ENCODE measurements at regions not wholly inside any gene's neighbourhood (a gene's known extent, or its start where the extent isn't known, plus 50 kb on each side); places are given as distances from the start of the nearest gene placed in this dataset.

- Histone ChIP-seq H3K79me2 (no peaks in the 10 kb centered on the region), H3K9me2 (replicated peaks; ENCODE audit: insufficient read depth) (no peaks in the 10 kb centered on the region), H3K27me3 (no peaks in the 10 kb centered on the region), H3K4me1 (ENCODE audit: insufficient read depth) (no peaks in the 10 kb centered on the region), H3K9me3 (ENCODE audit: low read depth) (no peaks in the 10 kb centered on the region), H2AFZ (no peak overlapping the region), H3K4me3 (no peak overlapping the region), H4K20me1 (ENCODE audit: insufficient read depth, poor library complexity, severe bottlenecking) (no peaks in the 10 kb centered on the region), H3K4me2 (no peak overlapping the region), H3K36me3 (replicated peaks; ENCODE audit: insufficient read depth, low read depth) (no peaks in the 10 kb centered on the region), H3K27ac (no peak overlapping the region)
- DNase-seq (ENCODE audit: low spot score) = no peak
- TF ChIP-seq EZH2phosphoT487 (IDR thresholded peaks at IDR 0.05; ENCODE audit: low read depth, severe bottlenecking, unreplicated experiment) = no peak
- peak; percentile 28 for TF ChIP-seq CTCF (IDR thresholded peaks at IDR 0.05; ENCODE audit: poor library complexity)
- WGBS (ENCODE audit: low lambda C conversion rate, missing lambda C conversion rate) = 65% methylated on average over 6 of the region's 6 CpGs
Measured at GRCh38 chr12:111271674-111272418, 97.0 kb downstream of the PHETA1 start.

GRCh38 chr12:111270774-111271173 is 98.1 kb downstream of the PHETA1 start:
- Histone ChIP-seq H3K79me2 (no peaks in the 10 kb centered on the region), H3K4me1 (ENCODE audit: insufficient read depth) (no peaks in the 10 kb centered on the region), H2AFZ (no peak overlapping the region), H3K27me3 (no peaks in the 10 kb centered on the region), H3K4me2 (no peak overlapping the region), H4K20me1 (ENCODE audit: insufficient read depth, poor library complexity, severe bottlenecking) (no peaks in the 10 kb centered on the region), H3K9me2 (replicated peaks; ENCODE audit: insufficient read depth) (no peaks in the 10 kb centered on the region), H3K27ac (no peak overlapping the region), H3K36me3 (replicated peaks; ENCODE audit: insufficient read depth, low read depth) (no peaks in the 10 kb centered on the region), H3K9me3 (ENCODE audit: low read depth) (no peaks in the 10 kb centered on the region), H3K4me3 (no peak overlapping the region)
- DNase-seq (ENCODE audit: low spot score) = no peak
- TF ChIP-seq EZH2phosphoT487 (IDR thresholded peaks at IDR 0.05; ENCODE audit: low read depth, severe bottlenecking, unreplicated experiment) = no peak
- TF ChIP-seq EZH2 (IDR thresholded peaks at IDR 0.05; ENCODE audit: borderline replicate concordance) = no peak
- TF ChIP-seq CTCF (IDR thresholded peaks at IDR 0.05; ENCODE audit: poor library complexity) = no peak
- WGBS (ENCODE audit: low lambda C conversion rate, missing lambda C conversion rate) = 45% methylated on average over 7 of the region's 7 CpGs

- WGBS (ENCODE audit: low lambda C conversion rate, missing lambda C conversion rate) = 71% methylated on average over 11 of the region's 11 CpGs
Measured at GRCh38 chr12:111270239-111270638, 98.7 kb downstream of the PHETA1 start.

More at GRCh38 chr12:111270239-111270638, 98.7 kb downstream of the PHETA1 start:
- no peaks in the 10 kb centered on the region for H3K36me3 ChIP-seq (replicated peaks; ENCODE audit: insufficient read depth, low read depth)
- H3K4me3 ChIP-seq = no peak overlapping the region
- no peak overlapping the region for H2AFZ ChIP-seq
- no peaks in the 10 kb centered on the region for H3K79me2 ChIP-seq
- no peaks in the 10 kb centered on the region for H3K9me2 ChIP-seq (replicated peaks; ENCODE audit: insufficient read depth)
- no peaks in the 10 kb centered on the region for H3K27me3 ChIP-seq
- no peaks in the 10 kb centered on the region for H3K4me1 ChIP-seq (ENCODE audit: insufficient read depth)
- no peaks in the 10 kb centered on the region for H3K9me3 ChIP-seq (ENCODE audit: low read depth)
- H4K20me1 ChIP-seq (ENCODE audit: insufficient read depth, poor library complexity, severe bottlenecking) = no peaks in the 10 kb centered on the region
- TF ChIP-seq EZH2phosphoT487 (IDR thresholded peaks at IDR 0.05; ENCODE audit: low read depth, severe bottlenecking, unreplicated experiment) (no peak), CTCF (IDR thresholded peaks at IDR 0.05; ENCODE audit: poor library complexity) (no peak), EZH2 (IDR thresholded peaks at IDR 0.05; ENCODE audit: borderline replicate concordance) (no peak)
- DNase-seq (ENCODE audit: low spot score) = no peak
- H3K27ac ChIP-seq = no peak overlapping the region
- no peak overlapping the region for H3K4me2 ChIP-seq

All from hepatocyte (in vitro differentiated cells).